ENCODE measurements at regions not wholly inside any gene's neighbourhood (a gene's known extent, or its start where the extent isn't known, plus 50 kb on each side); places are given as distances from the start of the nearest gene placed in this dataset.

GRCh38 chr1:244161236-244161510, 110.1 kb downstream of the ZBTB18 start:
- no peak for DNase-seq (ENCODE audit: low read depth in 1 of 2, low spot score in 1 of 2)
- H3K27ac ChIP-seq (replicated peaks), result no peak overlapping the region
- H3K27me3 ChIP-seq (ENCODE audit: insufficient read depth, poor library complexity, severe bottlenecking), result no peaks in the 10 kb centered on the region
- no peak overlapping the region for H3K4me3 ChIP-seq (replicated peaks; ENCODE audit: insufficient read depth, low read length)
- TF ChIP-seq SPI1 (IDR thresholded peaks at IDR 0.05; ENCODE audit: borderline replicate concordance, low read depth), result no peak
- TF ChIP-seq, protein P1, sequence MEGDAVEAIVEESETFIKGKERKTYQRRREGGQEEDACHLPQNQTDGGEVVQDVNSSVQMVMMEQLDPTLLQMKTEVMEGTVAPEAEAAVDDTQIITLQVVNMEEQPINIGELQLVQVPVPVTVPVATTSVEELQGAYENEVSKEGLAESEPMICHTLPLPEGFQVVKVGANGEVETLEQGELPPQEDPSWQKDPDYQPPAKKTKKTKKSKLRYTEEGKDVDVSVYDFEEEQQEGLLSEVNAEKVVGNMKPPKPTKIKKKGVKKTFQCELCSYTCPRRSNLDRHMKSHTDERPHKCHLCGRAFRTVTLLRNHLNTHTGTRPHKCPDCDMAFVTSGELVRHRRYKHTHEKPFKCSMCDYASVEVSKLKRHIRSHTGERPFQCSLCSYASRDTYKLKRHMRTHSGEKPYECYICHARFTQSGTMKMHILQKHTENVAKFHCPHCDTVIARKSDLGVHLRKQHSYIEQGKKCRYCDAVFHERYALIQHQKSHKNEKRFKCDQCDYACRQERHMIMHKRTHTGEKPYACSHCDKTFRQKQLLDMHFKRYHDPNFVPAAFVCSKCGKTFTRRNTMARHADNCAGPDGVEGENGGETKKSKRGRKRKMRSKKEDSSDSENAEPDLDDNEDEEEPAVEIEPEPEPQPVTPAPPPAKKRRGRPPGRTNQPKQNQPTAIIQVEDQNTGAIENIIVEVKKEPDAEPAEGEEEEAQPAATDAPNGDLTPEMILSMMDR (IDR thresholded peaks at IDR 0.05; ENCODE audit: insufficient read depth, low read length), result no peak
- TF ChIP-seq, protein P2, sequence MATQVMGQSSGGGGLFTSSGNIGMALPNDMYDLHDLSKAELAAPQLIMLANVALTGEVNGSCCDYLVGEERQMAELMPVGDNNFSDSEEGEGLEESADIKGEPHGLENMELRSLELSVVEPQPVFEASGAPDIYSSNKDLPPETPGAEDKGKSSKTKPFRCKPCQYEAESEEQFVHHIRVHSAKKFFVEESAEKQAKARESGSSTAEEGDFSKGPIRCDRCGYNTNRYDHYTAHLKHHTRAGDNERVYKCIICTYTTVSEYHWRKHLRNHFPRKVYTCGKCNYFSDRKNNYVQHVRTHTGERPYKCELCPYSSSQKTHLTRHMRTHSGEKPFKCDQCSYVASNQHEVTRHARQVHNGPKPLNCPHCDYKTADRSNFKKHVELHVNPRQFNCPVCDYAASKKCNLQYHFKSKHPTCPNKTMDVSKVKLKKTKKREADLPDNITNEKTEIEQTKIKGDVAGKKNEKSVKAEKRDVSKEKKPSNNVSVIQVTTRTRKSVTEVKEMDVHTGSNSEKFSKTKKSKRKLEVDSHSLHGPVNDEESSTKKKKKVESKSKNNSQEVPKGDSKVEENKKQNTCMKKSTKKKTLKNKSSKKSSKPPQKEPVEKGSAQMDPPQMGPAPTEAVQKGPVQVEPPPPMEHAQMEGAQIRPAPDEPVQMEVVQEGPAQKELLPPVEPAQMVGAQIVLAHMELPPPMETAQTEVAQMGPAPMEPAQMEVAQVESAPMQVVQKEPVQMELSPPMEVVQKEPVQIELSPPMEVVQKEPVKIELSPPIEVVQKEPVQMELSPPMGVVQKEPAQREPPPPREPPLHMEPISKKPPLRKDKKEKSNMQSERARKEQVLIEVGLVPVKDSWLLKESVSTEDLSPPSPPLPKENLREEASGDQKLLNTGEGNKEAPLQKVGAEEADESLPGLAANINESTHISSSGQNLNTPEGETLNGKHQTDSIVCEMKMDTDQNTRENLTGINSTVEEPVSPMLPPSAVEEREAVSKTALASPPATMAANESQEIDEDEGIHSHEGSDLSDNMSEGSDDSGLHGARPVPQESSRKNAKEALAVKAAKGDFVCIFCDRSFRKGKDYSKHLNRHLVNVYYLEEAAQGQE (IDR thresholded peaks at IDR 0.05; ENCODE audit: insufficient replicate concordance, low read depth), result no peak

DNA sequence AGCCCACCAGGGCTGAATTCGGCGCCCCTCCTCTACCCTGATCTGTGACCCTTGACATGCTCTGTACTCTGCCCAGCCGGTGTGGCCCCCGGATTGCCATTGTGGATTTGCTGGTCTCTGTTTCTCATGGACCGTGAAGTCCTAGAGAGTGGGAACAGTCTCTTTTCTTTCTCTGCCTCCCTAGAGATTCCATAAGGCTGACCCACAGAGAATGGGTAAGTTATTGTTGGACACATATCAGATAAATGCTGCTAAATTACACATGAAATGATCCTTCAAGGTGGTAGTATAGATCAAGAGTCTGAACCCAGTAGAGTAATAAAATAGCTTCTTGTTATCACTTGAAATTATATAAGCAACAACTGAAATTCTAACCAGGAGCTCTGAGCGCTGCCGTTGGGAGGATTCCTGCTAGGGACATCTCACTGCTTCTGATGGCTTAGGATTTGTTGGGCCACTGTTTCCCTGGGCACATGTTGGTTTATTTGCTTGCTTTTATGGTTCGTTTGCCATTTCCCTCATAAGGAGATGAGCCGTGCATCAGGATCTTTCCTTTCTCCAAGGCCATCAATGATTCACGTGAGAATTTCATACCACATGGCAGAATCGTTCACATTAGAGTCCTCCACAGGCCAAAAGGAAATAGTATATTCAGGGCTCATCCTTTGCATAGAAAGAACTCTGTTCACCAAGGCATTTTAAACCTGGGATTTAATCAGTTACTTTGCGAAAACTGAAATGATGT, 111.9 kb downstream of the ZBTB18 start:
- TF ChIP-seq, protein P1 (IDR thresholded peaks at IDR 0.05; ENCODE audit: insufficient read depth, low read length), result no peak
- TF ChIP-seq GABPA (IDR thresholded peaks at IDR 0.05; ENCODE audit: low read depth) (no peak), SPI1 (IDR thresholded peaks at IDR 0.05; ENCODE audit: borderline replicate concordance, low read depth) (no peak), POLR2AphosphoS5 (IDR thresholded peaks at IDR 0.05; ENCODE audit: low read depth) (no peak)
- TF ChIP-seq, protein P2 (IDR thresholded peaks at IDR 0.05; ENCODE audit: insufficient replicate concordance, low read depth), result no peak
- no peak for DNase-seq (ENCODE audit: low read depth in 1 of 2, low spot score in 1 of 2)
- H3K27me3 ChIP-seq (ENCODE audit: insufficient read depth, poor library complexity, severe bottlenecking), result no peaks in the 10 kb centered on the region
- no peak overlapping the region for H3K27ac ChIP-seq (replicated peaks)
- no peak overlapping the region for H3K4me3 ChIP-seq (replicated peaks; ENCODE audit: insufficient read depth, low read length)

- TF ChIP-seq SPI1 (IDR thresholded peaks at IDR 0.05; ENCODE audit: borderline replicate concordance, low read depth) (no peak), GABPA (IDR thresholded peaks at IDR 0.05; ENCODE audit: low read depth) (no peak), POLR2AphosphoS5 (IDR thresholded peaks at IDR 0.05; ENCODE audit: low read depth) (no peak)
- TF ChIP-seq, protein P2 (IDR thresholded peaks at IDR 0.05; ENCODE audit: insufficient replicate concordance, low read depth), result no peak
- TF ChIP-seq, protein P1 (IDR thresholded peaks at IDR 0.05; ENCODE audit: insufficient read depth, low read length), result no peak
- no peak overlapping the region for H3K4me3 ChIP-seq (replicated peaks; ENCODE audit: insufficient read depth, low read length)
- no peak for DNase-seq (ENCODE audit: low read depth in 1 of 2, low spot score in 1 of 2)
- no peak overlapping the region for H3K27ac ChIP-seq (replicated peaks)
- H3K27me3 ChIP-seq (ENCODE audit: insufficient read depth, poor library complexity, severe bottlenecking), result no peaks in the 10 kb centered on the region
Observed at GRCh38 chr1:244163861-244164510, 112.9 kb downstream of the ZBTB18 start.
